A549 (cell line): ENCODE measurements at regions not wholly inside any gene's neighbourhood (a gene's known extent, or its start where the extent isn't known, plus 50 kb on each side); places are given as distances from the start of the nearest gene placed in this dataset.
A peak's percentile ranks its signal among the peaks of the same experiment; 100 is the strongest.

Experiments
- JUNB ChIP-seq: fragments of >200 bp; sonication (Bioruptor Twin); formaldehyde crosslinking; IDR thresholded peaks from 2 replicates; pipeline ENCODE4 v1.6.1; 2016
- MAFK ChIP-seq: fragments of 450-650 bp; IDR thresholded peaks from 2 replicates; pipeline ENCODE4 v1.6.1; 2014; ENCODE audit not compliant: partially characterized antibody
- POLR2A ChIP-seq: IDR thresholded peaks from 2 replicates; pipeline ENCODE4 v1.6.1; 2012; ENCODE audit warnings: mild to moderate bottlenecking, low read length
- POLR2AphosphoS2 ChIP-seq: conservative IDR thresholded peaks from 2 replicates; pipeline ENCODE4 v1.6.1; 2012; ENCODE audit warnings: low read length, improper control_type of control experiment, inconsistent platforms
- RAD21 ChIP-seq, 2 experiments: fragments of >200 bp in 1 of 2; sonication (Bioruptor Twin) in 1 of 2; formaldehyde crosslinking in 1 of 2; IDR thresholded peaks in 1 of 2; conservative IDR thresholded peaks in 1 of 2; 2 replicates in 1 of 2; 3 replicates in 1 of 2; pipeline ENCODE4 v1.6.1; 2012 to 2018; ENCODE audit warnings: inconsistent platforms in 1 of 2
- RNF2 ChIP-seq: fragments of 200-600 bp; sonication (generic); IDR thresholded peaks from 2 replicates; pipeline ENCODE4 v1.6.1; 2016; ENCODE audit warnings: low read depth, mild to moderate bottlenecking, antibody characterized with exemption, moderate library complexity, borderline replicate concordance
- TP53 ChIP-seq: fragments of 250-450 bp; sonication (Bioruptor Pico); IDR thresholded peaks from 2 replicates; pipeline ENCODE4 v1.5.0; 2021; ENCODE audit warnings: mild to moderate bottlenecking, moderate library complexity
- TF ChIP-seq, protein P1 (sequence below): fragments of >200 bp; sonication (Bioruptor Twin); formaldehyde crosslinking; IDR thresholded peaks from 3 replicates; pipeline ENCODE4 v1.5.1; 2016
- TF ChIP-seq, protein P2 (sequence below): fragments of 150-350 bp; IDR thresholded peaks from 2 replicates; pipeline ENCODE4 v1.6.1; 2014; ENCODE audit warnings: low read depth, mild to moderate bottlenecking, low read length

- TF ChIP-seq, protein P1, sequence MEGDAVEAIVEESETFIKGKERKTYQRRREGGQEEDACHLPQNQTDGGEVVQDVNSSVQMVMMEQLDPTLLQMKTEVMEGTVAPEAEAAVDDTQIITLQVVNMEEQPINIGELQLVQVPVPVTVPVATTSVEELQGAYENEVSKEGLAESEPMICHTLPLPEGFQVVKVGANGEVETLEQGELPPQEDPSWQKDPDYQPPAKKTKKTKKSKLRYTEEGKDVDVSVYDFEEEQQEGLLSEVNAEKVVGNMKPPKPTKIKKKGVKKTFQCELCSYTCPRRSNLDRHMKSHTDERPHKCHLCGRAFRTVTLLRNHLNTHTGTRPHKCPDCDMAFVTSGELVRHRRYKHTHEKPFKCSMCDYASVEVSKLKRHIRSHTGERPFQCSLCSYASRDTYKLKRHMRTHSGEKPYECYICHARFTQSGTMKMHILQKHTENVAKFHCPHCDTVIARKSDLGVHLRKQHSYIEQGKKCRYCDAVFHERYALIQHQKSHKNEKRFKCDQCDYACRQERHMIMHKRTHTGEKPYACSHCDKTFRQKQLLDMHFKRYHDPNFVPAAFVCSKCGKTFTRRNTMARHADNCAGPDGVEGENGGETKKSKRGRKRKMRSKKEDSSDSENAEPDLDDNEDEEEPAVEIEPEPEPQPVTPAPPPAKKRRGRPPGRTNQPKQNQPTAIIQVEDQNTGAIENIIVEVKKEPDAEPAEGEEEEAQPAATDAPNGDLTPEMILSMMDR: peak; percentile 65
- TF ChIP-seq, protein P2, sequence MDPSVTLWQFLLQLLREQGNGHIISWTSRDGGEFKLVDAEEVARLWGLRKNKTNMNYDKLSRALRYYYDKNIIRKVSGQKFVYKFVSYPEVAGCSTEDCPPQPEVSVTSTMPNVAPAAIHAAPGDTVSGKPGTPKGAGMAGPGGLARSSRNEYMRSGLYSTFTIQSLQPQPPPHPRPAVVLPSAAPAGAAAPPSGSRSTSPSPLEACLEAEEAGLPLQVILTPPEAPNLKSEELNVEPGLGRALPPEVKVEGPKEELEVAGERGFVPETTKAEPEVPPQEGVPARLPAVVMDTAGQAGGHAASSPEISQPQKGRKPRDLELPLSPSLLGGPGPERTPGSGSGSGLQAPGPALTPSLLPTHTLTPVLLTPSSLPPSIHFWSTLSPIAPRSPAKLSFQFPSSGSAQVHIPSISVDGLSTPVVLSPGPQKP: no peak
- TF ChIP-seq JUNB (no peak), MAFK (no peak), POLR2AphosphoS2 (no peak), POLR2A (no peak), RNF2 (no peak), TP53 (CRISPR knock-in tag) (no peak), RAD21 (conservative IDR thresholded peaks at IDR 0.05 in 1 of 2, IDR thresholded peaks at IDR 0.05 in 1 of 2) (peak; percentile 73 to 86)
These were observed 330.7 kb upstream of the SLCO3A1 start for GRCh38 chr15:91522605-91523332.
